ENCODE measurements at regions not wholly inside any gene's neighbourhood (a gene's known extent, or its start where the extent isn't known, plus 50 kb on each side); places are given as distances from the start of the nearest gene placed in this dataset.

DNA sequence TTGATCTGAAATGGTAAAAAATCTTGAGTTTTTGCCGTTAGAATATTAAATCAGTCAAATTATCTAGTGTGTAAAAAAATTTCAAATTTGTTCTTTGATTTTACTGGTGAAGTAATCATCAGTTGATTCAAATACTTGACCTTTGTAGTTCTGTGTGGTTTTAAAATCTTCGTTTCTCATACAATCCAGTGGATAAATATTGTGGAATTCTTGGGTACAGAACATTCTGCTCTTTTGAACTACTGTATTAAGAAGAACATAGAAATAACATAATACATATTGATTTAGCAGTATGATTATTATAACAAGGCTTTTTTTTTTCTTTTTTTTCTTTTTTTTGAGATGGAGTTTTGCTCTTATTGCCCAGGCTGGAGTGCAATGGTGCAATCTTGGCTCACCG, 491.8 kb downstream of the CD109 start:
- H3K9me3 ChIP-seq (replicated peaks; ENCODE audit: control insufficient read depth, insufficient read depth, low read depth, low read length) = no peaks in the 10 kb centered on the region
- H3K4me2 ChIP-seq (ENCODE audit: insufficient read depth, low read length) = no peak overlapping the region
- BruUV-seq (replicated peaks) = no TSS peak
- H3K27ac ChIP-seq (ENCODE audit: extremely low read depth, low read depth, low read length) = no peak overlapping the region
- FAIRE-seq = no peak
- no peak overlapping the region for H3K9ac ChIP-seq (ENCODE audit: insufficient read depth in 1 of 2, low read depth in 2 of 2, low read length in 2 of 2)
- H3K4me3 ChIP-seq = no peak overlapping the region
- POLR2A ChIA-PET = no interaction called here
- H3K36me3 ChIP-seq (ENCODE audit: control insufficient read depth, insufficient read depth, low read length) = no peaks in the 10 kb centered on the region
- WGBS (ENCODE audit: insufficient coverage, low coverage, missing lambda C conversion rate) = 0% methylated on average over 3 of the region's 3 CpGs
- DNase-seq (ENCODE audit: extremely low read depth in 1 of 4, low spot score in 3 of 4) = no peak
- intact Hi-C loops (cut with micrococcal nuclease) (no loop called here), in situ Hi-C loops (cut with MboI) (no loop called here)
- H3K4me1 ChIP-seq (replicated peaks in 1 of 2; ENCODE audit: control insufficient read depth in 2 of 2, insufficient read depth in 2 of 2, low read length in 2 of 2) = no peaks in the 10 kb centered on the region
- H2AFZ ChIP-seq (ENCODE audit: low read depth, low read length) = no peak overlapping the region
- CTCF ChIA-PET (ENCODE audit: low intra/inter-chr PET ratio) = no interaction called here
- H3K79me2 ChIP-seq (ENCODE audit: control insufficient read depth, insufficient read depth, low read length) = no peaks in the 10 kb centered on the region
- no peaks in the 10 kb centered on the region for H3K9me1 ChIP-seq (ENCODE audit: control insufficient read depth, insufficient read depth, low read length)
- ATAC-seq = no peak
- no peaks in the 10 kb centered on the region for H3K27me3 ChIP-seq (ENCODE audit: control insufficient read depth in 2 of 2, insufficient read depth in 2 of 2, low read length in 2 of 2)
- H4K20me1 ChIP-seq (replicated peaks; ENCODE audit: control insufficient read depth, insufficient read depth, low read length) = no peaks in the 10 kb centered on the region
- TF ChIP-seq DNMT1 (IDR thresholded peaks at IDR 0.05) (no peak), ZNF584 (CRISPR knock-in tag; IDR thresholded peaks at IDR 0.05; ENCODE audit: low read depth) (no peak), C11orf30 (IDR thresholded peaks at IDR 0.05; ENCODE audit: low read depth) (no peak), MXI1 (IDR thresholded peaks at IDR 0.05; ENCODE audit: low read depth, low read length) (no peak), CBFA2T2 (conservative IDR thresholded peaks at IDR 0.05) (no peak), XRCC3 (IDR thresholded peaks at IDR 0.05) (no peak), EP300 (IDR thresholded peaks at IDR 0.05; ENCODE audit: low read length) (no peak), ZNF263 (CRISPR knock-in tag; IDR thresholded peaks at IDR 0.05; ENCODE audit: borderline replicate concordance) (no peak), KAT7 (CRISPR knock-in tag; IDR thresholded peaks at IDR 0.05; ENCODE audit: borderline replicate concordance) (no peak), SOX6 (IDR thresholded peaks at IDR 0.05) (no peak), MCM5 (IDR thresholded peaks at IDR 0.05; ENCODE audit: low read depth) (no peak)
- TF ChIP-seq, protein P1, sequence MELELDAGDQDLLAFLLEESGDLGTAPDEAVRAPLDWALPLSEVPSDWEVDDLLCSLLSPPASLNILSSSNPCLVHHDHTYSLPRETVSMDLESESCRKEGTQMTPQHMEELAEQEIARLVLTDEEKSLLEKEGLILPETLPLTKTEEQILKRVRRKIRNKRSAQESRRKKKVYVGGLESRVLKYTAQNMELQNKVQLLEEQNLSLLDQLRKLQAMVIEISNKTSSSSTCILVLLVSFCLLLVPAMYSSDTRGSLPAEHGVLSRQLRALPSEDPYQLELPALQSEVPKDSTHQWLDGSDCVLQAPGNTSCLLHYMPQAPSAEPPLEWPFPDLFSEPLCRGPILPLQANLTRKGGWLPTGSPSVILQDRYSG (tag; conservative IDR thresholded peaks at IDR 0.05; ENCODE audit: low read depth) = no peak
- TF ChIP-seq, protein P2, sequence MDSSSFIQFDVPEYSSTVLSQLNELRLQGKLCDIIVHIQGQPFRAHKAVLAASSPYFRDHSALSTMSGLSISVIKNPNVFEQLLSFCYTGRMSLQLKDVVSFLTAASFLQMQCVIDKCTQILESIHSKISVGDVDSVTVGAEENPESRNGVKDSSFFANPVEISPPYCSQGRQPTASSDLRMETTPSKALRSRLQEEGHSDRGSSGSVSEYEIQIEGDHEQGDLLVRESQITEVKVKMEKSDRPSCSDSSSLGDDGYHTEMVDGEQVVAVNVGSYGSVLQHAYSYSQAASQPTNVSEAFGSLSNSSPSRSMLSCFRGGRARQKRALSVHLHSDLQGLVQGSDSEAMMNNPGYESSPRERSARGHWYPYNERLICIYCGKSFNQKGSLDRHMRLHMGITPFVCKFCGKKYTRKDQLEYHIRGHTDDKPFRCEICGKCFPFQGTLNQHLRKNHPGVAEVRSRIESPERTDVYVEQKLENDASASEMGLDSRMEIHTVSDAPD (CRISPR knock-in tag; IDR thresholded peaks at IDR 0.05) = no peak
- TF ChIP-seq, protein P3, sequence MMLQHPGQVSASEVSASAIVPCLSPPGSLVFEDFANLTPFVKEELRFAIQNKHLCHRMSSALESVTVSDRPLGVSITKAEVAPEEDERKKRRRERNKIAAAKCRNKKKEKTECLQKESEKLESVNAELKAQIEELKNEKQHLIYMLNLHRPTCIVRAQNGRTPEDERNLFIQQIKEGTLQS (IDR thresholded peaks at IDR 0.05) = no peak
- TF ChIP-seq, protein P3 (CRISPR knock-in tag; conservative IDR thresholded peaks at IDR 0.05) = no peak
- TF ChIP-seq, protein P4, sequence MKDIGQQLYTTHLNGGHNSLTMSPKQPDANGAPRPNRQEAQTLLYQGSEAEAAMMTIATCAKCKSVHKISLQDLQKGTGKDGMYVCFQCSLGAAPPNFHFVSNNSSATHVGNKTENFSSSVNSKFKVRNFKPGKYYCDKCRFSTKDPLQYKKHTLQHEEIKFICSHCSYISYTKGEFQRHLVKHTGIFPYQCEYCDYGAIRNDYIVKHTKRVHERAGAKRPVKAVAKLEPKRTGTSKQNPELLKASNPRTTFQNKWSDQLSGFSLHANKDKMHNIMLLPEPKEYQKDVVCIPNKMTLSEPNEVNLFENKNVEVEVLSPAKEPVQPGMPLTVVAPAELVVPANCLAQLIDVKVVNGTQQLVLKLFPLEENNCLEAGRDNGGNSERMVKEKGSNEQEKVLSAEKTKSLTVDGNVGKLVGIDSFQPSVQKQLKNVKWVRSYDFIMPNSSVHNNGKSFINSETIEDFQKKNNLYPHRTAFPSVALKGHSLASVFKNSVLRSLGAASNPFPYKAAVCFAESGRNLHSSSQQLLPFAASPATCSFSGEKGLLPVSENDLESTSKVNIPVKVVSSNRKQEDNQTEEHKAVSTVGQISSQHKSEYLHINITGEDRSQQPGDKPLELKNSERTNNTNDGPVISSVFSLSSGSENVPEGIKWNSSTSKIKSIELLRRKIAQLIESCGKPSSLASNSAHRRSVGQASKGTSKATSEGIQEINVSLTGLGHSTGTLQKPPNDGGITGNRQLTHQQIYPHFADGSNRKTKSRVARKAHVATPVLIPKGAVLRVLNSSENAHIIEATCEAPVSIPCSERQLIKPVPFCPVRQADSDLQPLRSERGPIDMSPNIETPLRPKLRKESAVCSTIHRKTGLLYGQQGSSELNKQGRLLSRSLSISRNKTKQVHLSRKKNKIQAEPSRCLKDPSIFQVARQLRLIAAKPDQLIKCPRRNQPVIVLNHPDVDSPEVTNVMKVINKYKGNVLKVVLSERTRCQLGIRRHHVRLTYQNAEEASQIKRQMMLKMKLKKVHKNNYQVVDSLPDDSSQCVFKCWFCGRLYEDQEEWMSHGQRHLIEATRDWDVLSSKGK (CRISPR knock-in tag; IDR thresholded peaks at IDR 0.05) = no peak
- TF ChIP-seq, protein P5, sequence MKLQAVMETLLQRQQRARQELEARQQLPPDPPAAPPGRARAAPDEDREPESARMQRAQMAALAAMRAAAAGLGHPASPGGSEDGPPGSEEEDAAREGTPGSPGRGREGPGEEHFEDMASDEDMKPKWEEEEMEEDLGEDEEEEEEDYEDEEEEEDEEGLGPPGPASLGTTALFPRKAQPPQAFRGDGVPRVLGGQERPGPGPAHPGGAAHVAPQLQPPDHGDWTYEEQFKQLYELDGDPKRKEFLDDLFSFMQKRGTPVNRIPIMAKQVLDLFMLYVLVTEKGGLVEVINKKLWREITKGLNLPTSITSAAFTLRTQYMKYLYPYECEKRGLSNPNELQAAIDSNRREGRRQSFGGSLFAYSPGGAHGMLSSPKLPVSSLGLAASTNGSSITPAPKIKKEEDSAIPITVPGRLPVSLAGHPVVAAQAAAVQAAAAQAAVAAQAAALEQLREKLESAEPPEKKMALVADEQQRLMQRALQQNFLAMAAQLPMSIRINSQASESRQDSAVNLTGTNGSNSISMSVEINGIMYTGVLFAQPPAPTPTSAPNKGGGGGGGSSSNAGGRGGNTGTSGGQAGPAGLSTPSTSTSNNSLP (IDR thresholded peaks at IDR 0.05; ENCODE audit: borderline replicate concordance, low read depth, low read length) = no peak

Measured in K562 (cell line).